Fibroblast of skin of right quadriceps (primary cell): ENCODE measurements at regions not wholly inside any gene's neighbourhood (a gene's known extent, or its start where the extent isn't known, plus 50 kb on each side); places are given as distances from the start of the nearest gene placed in this dataset.
A peak's percentile ranks its signal among the peaks of the same experiment; 100 is the strongest.
"Not testable (repeated sequence)": the region's sequence is repeated elsewhere in the genome, so short reads cannot be mapped to it uniquely, and the experiment has no call there.

ENCODE experiments used
- DNase-seq: peaks from one replicate; pipeline ENCODE4 v3.0.0-alpha.2; 2013

DNA sequence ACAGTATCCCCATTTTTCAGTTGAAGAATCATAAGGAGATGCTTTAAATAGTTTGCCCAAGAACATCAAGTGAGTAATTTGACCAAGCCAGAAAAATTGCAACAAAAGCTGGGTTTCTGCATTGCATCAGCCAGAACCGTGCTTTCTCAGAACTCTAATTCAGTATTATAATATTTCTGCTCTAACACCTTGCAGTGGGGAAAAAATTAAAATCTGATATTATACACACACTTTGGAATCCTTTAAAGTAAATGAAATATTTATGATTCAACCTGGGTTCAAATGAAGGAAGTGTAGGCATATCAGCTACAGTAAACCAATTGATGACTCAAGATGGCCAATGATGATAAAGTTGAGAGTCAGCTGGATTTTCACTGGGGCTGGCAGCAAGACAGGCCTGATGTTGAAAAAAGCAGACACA, 387.6 kb upstream of the ZFP42 start:
- DNase-seq: peak; percentile 77

DNA sequence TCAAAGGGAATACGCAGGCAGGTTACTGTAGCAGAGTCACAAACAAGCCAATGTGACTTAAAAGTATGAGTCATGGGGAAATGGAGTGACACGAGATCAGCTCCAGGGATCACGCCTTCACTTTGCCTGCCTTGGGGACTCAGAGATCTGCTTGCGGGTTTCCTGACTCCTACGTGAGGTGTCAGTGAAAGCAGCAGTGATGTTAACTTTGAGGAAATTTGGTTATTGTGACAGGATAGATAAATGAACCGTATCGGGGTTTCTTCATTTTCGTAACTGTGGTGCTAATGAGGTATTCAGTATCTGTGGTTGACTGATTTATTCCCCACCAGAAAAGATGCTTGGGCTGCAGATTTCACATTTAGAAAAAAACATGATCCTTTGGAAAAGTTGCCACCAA, 383.3 kb upstream of the ZFP42 start:
- no peak for DNase-seq

DNA sequence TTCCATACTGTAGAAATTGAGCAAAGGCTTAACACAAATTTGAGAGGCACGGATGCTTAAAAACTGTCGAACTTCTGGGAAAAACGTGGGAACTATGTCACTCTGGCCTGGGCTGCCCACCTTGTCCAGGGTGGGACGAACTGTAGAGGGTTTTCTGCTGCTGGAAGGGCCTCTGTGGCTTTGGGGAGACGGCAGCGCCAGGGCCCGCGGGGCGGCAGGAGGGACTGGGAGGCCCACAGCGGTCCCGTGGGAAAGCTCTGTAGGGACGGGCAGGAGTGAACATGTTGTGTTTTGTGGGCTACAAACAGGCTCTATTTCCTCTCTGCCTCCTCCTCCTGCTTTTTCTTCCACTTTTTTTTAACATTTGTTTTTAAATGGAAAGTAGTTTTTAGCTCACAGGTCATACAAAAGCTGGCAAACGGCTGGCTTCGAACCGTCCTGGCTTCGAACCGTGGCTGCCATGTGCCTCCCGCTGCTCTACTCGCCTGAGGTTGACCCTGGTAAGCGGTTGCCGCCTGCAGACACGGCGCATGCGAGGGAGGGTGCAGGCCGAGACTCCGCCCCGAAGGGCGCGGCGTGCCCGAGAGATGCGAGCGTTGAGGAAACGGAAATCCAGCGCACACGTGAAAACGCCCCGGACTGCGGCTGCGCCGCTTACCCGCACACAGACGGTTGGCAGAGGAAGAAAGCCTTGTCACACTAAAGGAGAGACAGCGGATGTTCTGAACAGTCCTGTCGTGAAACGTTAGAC, 382.3 kb upstream of the ZFP42 start:
- no peak for DNase-seq

DNA sequence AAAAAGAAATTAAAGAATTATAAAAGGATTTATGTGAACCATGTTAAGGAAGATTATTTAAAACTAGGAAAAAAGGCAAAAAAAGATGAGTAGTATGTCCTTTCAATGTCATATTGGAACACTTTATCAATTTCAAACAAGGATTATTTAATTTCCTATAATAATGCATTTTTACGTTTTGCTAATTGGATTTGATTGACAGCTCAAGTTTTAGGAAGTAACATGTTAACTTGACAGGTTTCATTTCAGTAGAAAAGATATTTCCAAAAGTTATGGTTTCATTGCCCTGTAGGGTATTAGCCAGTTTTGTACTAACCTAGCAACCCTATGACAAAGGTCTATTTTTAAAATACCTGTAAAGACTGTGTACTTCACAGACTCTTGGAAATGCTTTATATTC, 379.6 kb upstream of the ZFP42 start:
- no peak for DNase-seq

DNA sequence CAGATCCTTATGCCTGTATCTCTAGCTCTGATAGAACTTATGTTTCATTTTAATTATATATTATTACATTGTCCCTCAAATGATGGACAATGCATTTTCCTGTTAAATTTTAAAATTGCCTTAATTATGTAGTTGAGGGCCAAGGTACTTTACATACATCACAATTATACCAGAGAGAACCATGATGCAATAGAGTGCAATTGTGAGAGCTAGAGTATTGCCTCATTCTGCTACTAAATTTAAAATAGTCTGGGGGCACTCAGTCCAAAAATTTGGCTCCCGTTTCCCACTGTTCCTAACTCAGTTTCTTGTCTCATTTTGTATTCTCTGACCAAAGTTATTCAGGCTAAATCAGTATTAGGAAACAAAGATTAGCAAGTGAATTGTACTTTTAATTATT, 378.5 kb upstream of the ZFP42 start:
- peak; percentile 55 for DNase-seq

DNA sequence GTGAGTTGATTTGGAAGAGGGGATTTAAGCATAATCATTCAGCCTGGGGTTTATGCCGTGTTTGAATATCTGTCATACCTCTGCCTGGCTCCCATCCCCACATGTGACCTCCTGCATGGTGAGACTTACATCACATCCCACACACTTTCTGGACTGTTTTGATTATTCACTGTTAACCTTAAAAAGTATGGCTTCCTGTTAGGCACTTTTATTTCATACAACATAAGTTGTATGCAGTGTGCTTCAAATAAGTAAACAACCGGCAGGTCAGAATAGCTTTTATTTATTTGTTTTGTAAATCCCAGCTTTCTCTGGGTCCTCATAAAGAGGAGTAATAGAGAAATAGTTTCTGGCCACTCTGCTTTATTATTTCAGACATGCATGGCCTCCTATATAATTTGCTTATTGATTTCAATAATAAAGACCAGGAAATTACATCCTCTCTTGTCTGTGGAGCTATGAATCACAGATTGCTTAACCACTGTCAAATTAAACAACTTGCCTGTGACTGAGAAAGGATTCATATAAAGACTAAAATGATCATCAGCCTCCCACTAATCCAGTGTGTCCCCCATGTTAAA, 376.8 kb upstream of the ZFP42 start:
- DNase-seq: peak; percentile 67

DNA sequence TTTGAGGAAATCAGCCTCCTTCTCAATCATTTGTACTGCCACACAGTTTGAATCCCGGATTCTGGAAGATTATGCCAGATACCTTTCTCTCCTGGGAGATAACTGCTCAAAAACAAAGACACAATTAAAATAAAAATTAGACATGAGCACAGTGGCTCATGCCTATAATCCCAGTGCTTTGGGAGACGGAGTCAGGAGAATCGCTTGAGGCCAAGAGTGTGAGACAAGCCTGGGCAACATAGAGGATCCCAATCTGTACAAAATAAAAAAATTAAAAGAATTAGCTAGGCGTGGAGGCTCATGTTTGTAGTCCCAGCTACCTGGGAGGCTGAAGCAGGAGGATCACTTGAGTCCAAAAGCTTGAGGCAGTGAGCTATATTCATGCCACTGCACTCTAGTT, 376.3 kb upstream of the ZFP42 start:
- DNase-seq: no peak

DNA sequence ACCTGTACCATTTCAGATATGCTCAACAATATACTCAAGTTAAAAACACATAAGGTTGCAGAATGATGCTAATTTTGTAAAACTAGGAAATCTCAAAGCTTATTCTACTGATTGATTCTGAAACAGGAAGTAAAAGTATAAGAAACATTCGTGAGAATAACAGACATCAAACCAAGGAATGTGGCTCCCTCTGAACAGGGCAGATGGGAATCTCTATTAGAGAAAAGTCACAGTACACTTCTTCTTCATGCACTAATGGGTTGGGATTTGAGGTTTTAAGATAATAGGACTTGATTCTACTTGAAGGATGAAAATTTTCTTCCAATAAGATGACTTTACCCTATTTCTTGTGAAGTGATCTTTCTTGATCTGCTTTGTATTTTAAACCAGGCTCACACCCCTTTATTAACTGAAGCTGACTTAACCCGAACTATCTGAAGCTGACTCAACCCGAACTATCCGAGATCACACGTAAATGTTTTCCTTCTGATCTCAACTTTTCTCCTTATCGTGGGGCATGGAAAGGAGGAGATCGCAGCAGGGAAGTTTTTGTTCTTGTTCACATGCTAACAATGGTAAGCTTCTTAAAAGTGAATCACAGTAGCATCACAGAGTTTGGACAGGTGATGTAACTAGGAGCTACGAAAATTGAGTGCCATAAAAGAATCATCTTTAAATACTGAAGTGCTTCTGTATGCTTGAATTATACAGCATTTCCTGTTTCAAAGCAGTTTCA, 363.1 kb upstream of the ZFP42 start:
- DNase-seq: no peak

DNA sequence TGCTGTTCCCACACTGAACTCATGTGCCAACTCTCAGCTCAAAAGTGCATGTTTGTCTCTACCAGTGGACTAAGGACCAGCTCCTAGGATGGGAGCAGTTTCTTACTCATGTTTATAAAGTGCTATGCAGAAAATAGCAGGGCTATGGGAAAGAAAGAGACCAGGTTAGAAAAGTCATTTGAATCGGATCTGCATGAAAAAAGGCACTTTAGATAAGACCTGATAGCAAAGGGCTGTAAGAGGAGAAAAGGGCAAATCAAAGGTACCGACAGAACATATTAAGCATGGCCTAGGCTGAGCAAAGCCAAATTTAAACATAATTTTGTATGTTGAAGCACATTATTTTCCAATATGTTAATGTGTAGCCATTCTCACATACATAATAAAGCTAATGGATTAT, 362.3 kb upstream of the ZFP42 start:
- DNase-seq: no peak

DNA sequence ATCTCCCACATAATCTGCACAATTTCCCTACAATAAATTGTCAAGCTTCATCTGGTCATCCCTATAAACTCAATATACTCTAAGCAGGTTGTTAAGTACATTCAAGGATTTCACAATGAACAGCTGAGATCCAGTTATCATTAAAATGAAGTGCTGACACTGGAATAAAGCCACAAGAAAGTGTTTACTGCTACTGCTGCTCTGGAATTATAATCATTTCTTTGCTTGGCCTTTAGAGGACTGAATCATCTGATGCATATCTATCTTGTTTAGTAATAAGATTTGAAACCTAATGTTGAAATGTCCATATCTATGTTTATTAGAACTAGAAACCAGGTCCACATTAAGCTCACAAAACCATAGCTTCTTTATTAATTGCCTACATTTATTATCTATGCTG, 338.6 kb upstream of the ZFP42 start:
- peak; percentile 83 for DNase-seq

DNA sequence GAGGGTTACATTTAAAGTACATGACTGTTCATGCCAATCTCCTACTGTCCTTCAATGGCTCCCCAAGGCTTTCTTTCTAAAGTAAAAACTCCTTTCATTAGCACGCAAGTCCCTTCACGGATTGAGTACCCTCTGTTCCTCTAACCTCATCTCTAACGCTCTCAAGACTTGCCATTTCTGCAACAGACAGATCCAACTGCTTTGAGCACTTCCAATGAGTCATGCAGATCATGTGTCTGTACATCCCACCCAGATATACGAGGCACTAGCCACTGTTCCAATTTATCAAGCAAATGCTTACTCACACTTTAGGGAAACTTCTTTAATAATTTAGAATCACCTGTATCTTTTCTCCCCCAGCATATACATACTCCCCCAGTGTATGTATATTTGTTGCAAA, 332.5 kb upstream of the ZFP42 start:
- peak; percentile 16 for DNase-seq

DNA sequence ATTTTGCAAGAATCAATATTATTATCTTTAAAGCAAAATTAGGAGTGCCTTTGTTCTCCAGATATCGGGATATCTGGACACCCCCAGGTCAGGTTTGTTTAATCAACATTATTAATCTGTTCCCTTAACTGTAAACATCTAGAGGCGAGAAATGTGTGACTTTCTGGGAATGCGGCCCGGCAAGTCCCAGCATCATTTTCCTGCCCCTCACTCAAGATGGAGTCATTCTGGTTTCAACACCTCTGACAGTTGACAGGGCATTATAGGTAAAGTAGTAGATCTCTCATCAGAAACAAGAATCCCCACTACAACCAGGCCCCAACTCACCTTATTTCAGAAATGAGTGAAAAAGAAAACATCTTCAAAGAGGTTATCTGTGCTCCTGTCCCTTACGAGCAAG, 331.6 kb upstream of the ZFP42 start:
- DNase-seq: no peak

DNA sequence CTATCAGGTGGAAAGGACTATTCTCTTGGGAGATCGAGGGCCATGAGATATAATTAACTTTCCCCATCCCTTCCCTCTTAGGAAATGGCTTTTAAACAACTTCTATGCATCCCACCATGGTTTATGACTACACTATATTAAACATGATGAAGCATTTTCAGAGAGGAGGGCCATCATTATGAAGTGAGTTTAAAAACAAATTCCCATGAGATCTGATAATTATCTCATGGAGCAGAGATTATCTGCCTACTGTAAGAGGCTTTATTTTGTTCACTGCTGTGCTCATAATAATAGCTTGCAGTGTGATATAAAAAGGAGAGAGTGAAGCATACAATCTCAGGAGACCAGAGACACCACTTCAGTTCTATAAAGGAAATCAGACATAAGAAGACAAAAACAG, 330.5 kb upstream of the ZFP42 start:
- no peak for DNase-seq

DNA sequence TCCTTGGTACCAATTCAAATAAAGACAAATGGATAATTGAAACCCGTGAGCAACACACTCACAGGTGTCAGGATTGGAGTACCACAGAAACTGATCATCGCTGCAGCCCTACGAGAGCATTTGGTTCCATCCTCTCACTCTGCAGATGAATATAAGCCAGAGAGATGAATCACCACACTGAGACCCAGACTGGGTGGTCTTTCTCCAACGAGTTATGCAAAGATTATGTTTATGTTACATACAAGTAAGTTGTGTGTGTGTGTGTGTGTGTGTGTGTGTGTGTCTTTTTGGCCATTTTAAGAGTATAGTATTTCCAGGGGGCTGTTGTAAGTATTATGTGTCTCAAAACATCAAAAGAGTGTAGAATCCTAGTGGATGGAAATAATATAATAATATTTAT, 329.5 kb upstream of the ZFP42 start:
- peak; percentile 20 for DNase-seq

DNA sequence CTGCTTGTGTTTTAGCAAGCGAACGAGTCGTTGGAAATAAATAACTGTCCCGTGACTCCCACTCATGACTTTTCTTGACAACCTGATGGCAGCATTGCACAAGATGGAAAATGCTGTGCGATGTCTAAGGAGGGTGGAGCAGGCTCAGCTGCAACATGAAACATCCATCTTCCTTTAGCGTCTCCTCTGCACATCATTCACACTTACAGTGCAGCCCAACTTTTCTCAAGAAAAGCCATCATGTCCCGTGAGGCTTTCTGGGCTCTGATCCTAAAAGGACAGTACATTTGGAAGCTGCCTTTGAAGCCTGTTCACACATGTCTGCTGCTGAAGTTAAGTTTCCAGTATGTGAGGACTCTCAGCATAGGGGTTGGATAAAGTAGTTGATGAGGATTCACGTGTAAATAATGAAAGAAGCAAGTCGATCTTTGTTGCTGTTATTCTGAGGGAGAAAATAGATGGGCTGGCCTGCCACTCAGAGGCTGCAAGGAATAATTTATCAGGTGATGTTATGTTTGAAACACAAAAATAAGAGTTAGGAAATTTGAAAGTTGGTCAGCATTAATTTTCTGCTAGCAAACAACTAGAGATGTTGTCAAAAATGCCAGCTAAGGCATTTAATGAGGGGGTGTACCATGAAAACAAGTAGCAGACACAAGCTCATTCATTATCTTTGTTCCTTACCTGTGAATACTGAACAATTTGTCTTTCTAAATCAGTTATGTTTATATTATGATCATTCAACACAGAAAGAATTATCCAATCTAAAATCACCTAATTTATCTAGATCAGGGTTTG, 328.7 kb upstream of the ZFP42 start:
- DNase-seq: peak; percentile 20

DNA sequence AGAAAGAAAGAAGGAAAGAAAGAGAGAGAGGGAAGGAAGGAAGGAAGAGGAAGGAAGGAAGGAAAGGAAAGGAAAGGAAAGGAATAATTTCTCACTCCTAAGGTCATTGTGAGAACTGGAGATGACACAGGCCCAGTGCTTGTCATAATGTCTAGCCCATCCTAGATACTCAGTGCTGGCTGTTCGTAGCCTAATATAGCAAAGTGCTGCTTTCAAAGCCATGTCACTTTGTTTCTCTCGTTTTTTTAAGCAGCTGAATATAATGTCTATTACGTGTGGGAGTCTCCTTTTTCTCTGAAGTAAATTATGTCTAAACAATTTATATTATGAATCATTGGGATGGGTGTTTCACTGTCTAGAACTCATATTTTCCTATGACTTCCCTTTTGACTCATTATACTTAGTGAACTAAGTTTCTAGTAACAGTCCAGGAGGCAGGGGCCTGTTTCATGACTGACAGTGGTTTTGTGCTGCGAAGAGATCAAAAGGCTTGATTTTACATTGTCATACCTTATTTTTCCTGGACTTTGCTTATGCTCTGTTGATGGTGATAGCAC, 327.0 kb upstream of the ZFP42 start:
- DNase-seq: peak; percentile 55

DNA sequence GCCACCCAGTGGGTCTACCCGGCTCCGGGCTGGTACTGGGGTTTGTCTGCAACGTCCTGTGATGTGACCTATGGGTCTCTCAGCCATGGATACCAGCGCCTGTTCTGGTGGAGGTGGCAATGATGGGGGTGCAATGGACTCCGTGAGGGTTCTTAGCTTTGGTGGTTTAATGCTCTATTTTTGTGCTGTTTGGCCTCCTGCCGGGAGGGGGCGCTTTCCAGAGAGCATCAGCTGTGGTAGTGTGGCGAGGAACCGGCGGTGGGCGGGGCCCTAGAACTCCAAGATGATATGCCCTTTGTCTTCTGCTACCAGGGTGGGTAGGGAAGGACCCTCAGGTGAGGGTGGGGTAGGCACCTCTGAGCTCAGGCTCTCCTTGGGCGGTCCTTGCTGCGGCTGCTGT, 324.1 kb upstream of the ZFP42 start:
- DNase-seq: not testable (repeated sequence)

DNA sequence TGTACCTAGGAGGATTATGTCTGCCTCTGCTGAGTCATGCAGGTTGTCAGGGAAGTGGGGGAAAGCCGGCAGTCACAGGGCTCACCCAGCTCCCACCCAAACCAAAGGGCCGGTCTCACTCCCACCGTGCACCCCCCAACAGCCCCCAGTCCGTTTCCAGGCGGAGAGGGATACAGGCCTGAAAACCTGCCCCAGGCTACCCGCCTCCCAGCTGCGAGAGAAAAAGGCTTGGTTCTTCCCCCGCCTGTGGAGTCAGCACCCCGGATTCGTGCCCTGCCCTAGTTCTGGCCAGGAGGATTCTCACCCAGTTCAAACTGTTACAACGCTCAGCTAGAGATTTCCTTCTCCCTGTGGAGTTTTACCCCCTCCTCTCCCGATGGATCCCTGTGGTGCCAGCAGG, 323.6 kb upstream of the ZFP42 start:
- DNase-seq: not testable (repeated sequence)

DNA sequence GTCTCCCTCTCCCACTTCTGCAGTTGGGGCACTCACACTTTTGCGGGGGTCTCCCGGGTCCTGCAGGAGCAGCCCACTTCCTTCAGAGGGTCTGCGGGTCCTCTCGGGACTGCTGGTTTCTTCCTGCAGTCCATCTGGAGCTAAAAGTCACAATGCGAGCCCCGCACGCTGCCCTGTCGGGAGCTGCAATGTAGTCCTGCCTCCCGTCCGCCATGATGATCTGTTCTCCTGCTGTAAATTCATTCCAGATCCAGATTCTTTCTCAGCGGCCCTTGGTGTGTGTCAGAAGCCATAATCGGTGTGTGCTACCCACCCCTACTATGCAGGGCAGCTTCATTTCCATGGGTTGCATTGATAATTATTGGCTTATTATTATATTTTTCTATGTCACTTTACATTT, 323.0 kb upstream of the ZFP42 start:
- DNase-seq: not testable (repeated sequence)

DNA sequence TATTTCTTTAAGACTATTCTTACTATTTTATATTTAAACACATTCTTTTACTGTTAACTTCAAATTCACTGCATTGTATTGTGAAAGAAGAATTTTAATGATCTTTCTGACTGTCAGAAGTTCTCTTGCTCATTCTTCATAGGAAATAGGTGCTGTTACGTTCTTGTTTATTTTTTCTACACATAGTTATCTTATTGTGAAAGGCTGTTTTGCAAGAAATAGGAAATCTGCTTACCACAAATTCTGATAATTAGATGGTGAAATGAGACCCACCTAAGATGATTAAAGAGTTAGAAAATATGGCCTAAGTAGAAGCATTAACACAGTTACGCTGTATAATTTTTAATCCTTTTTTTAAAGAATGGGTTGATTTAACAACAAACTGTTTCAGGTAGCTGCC, 316.1 kb upstream of the ZFP42 start:
- DNase-seq: no peak

DNA sequence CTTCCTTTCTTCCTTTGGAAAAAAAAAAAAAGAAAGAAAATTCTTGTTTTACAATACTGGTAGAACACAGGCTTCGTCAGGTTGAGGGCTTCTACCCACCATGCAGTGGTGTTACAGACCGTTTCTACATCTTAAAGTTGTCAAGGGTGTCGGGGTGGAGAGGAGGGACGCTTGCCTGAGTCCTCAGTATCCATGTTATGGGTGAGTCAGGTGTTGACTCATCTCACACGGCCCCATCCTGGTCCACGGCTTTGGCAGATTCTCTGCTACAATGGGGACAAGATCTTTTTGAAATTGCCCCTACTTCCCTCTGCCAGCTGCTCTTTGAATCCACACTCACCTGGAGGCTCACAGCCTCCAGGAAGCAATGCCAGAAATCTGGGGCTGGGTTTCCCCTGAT, 310.3 kb upstream of the ZFP42 start:
- no peak for DNase-seq

DNA sequence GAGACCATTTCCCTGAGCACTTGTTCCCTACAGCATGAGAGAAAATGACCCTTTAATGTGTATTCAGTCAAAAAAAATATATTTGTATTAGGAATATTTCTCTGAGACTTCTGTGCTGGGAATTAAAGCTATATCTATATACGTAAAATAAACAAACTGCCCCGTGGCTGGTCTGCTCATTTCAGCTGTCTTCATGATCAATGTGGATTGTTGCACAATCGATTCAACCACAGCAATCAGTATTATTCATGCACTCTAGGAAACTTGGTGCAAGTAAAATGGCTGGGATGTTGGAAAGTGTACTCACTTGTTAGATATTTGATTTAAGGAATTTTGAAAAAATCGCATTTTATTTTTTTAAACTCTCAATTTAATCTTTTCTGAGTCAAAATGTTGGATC, 307.9 kb upstream of the ZFP42 start:
- DNase-seq: no peak

DNA sequence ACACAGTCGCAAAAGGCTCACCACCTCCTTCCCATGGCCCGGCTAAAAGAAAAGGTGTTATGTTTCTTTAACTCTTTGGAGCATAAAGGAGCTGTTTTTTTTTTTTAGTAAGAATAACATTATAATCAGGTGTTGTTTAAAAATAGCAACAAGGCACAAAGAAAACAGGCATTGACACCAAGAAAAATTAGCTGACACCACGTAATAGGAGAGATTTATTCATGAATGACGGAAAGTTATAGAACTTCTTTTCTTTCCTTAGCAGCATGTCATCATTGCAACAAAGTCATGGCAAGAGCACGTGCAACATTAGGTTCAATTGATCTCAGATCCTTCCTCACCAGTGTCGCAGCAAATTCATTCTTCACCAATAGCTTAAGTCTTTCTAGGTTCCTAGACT, 302.9 kb upstream of the ZFP42 start:
- DNase-seq: no peak
